GM18511 (cell line): ENCODE measurements at regions not wholly inside any gene's neighbourhood (a gene's known extent, or its start where the extent isn't known, plus 50 kb on each side); places are given as distances from the start of the nearest gene placed in this dataset.

ENCODE experiments used
- ATAC-seq: cut with Tn5 transposase; IDR thresholded peaks from one replicate; pipeline ENCODE4 v1.9.1; 2021; ENCODE audit warnings: mild to moderate bottlenecking, moderate library complexity; ENCODE audit not compliant: unreplicated experiment

DNA sequence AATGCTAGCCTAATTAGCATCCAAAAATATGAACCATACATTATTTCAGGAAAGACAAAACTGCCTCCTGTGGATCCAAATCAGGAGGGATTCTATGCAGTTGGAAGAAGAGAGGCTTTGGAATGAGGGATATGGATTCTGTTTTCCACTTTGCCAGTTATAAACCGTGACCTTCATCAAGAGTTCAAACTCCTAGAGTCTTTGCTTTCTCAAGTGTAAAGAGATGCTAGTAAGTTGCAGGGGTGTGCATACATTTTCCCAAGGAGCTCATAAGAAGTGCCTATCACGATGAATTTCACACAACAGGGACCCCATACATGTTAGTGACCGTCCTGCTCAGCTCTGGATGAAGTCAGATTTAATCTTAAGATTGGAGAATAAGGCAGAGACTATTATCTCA, 542.5 kb downstream of the SOX11 start:
- ATAC-seq = no peak

GRCh38 chr2:6236317-6236716, 544.1 kb downstream of the SOX11 start:
- ATAC-seq = no peak

- ATAC-seq = no peak
Observed at GRCh38 chr2:6237039-6237660, 545.0 kb downstream of the SOX11 start.

DNA sequence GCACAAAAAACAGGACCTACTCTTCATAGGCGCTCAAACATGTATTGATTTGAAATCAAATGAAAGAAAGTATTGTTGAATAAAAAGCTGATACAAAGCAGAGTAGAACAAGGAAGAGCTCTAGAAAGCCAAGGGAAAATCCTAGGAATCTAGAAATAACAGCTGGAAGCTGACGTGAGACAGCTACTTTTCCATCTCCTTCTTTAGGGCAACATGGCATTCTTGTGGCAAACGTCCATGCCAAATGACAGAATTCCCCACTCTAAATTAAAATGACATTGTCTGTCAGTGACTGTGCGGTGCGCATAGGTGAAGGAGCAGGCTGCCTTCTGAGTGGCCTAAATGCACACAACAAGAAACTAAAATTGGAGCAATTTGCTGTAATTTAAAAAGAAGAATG, 557.4 kb downstream of the SOX11 start:
- no peak for ATAC-seq

- no peak for ATAC-seq
Observed at GRCh38 chr2:6254441-6254840, 562.3 kb downstream of the SOX11 start.

DNA sequence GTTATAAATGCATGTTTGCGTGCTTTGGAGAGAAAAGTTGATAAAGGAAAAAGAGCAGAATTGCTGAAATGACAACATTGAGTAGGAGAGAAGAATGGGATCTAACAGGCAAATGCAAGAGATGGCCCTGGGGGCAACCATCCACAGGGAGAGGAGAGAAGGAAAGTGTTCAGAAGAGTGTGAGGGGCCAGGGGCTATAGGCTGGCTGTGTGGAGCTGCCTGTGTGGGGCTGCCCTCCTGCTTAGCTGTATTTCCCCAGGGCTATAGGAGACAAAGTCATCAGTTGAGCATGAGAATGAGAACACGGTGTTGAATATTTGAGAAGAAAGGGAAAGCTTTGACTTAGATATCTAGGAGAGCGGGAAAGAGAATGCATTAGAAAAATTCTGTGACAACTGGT, 572.0 kb downstream of the SOX11 start:
- no peak for ATAC-seq

- no peak for ATAC-seq
Observed at GRCh38 chr2:6281524-6281923, 584.2 kb downstream of the CMPK2 start.

DNA sequence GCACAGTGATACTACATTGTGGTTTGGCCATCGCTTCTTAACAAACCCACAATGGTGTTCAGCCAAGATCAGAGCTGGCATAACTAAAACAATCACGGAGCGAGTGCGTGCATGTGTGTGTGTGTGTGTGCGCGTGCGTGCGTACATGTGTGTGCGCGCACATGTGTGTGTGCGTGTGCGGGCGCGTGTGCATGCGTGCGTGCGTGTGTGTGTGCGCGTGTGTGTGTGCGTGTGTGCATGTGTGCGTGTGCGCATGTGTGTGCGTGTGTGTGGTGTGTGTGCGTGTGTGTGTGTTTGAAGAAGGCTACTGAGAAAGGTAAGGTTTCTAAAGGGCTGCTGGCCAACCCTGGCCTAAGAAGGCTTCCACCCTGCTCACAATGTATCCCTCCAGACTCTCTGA, 582.4 kb downstream of the CMPK2 start:
- no peak for ATAC-seq

DNA sequence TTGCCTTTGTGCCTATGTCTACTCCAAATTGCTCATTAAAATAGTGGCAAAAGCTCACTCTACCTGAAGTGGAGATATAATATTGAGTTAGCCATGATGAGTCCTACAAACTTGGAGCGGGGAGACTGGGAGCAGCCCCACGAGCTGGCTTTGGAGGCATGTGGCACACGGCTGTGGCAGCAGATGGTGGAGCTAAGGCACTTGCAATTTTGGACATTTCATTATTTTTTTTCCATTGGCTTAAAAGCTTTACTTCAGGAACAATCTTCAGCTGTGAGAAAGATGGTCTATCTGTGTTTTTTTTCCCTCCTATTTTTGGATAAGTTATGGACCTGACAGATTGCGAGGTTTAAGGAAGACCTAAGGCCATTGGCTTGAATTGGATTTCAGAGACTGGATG, 578.3 kb downstream of the CMPK2 start:
- no peak for ATAC-seq

GRCh38 chr2:6288791-6289190, 576.9 kb downstream of the CMPK2 start:
- ATAC-seq = no peak

DNA sequence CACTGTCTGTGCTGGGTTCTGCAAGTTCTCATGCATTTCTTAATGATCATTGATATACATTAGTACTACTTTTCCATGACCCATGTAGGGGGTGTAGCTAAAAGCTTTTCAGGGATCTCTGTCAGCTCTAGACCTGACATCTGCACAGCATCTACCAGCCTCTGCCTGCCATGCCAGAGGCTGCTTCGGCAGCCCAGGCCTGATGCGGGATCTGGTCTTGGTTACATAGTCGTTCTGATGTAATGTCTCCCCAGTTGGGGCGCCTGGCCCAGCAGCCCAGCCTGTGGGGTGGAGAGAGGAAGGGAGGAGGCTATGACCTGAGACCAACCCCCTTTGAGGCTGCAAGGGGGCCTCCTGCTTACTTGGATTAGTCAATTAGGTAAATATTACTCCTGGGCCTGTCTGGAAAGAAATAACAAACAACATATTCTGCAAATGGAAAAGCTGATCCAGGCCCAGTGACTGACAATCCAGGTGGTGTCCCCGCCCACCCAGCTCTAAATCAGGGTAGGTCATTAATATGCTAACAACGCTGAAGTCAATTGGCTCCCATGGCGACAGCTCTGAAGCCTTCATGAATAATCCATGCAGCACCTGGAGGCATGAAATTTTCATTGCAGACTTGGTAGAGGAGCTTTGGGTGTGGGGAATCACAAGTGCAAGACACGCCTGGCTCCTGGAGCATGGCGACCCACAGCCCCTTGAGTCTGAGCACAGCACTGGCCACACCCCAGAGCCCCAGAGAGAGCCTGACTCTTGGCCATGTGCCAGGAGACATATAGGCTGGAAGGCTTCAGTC, 575.3 kb downstream of the CMPK2 start:
- no peak for ATAC-seq

DNA sequence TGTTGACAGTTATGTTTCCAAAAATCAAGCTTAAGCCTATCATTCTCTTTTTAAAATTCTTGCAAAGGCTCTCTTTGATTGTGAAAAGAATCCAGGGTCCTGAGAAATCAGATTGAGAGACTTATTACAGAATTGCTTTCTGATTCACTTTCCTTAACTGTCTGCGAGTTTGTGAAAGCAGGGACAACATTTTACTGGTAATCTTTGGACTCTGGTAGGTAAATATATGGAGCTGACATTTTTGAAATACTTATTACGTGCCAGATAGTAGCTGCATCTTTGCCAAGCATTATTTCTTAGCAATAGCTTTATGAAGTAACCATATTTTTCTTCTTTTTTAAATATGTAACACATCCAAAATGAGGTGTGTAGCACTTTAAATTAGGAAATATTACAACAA, 570.9 kb downstream of the CMPK2 start:
- no peak for ATAC-seq

DNA sequence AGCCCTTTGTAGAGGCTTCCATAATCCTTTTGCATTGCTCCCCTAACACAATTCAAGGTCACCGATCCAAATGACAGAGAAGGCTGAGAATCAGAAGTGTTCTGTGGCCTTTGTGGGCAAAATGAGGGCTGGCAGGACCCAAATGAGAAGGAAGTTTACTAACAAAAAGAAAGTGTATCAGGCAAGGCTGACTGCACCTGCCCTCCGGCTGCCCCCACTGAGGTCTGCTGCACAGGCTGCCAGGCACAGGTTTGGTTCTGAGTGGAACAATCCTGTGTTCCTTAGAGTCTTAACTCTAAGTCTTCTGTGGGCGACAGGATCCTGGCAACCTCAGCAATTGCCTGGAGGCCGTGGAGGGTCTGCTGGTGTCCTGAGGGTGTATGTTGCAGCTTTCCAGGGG, 568.5 kb downstream of the CMPK2 start:
- ATAC-seq = peak; percentile 68

- no peak for ATAC-seq
Observed at GRCh38 chr2:6301426-6301825, 564.3 kb downstream of the CMPK2 start.

GRCh38 chr2:6308986-6309385, 556.7 kb downstream of the CMPK2 start:
- no peak for ATAC-seq

DNA sequence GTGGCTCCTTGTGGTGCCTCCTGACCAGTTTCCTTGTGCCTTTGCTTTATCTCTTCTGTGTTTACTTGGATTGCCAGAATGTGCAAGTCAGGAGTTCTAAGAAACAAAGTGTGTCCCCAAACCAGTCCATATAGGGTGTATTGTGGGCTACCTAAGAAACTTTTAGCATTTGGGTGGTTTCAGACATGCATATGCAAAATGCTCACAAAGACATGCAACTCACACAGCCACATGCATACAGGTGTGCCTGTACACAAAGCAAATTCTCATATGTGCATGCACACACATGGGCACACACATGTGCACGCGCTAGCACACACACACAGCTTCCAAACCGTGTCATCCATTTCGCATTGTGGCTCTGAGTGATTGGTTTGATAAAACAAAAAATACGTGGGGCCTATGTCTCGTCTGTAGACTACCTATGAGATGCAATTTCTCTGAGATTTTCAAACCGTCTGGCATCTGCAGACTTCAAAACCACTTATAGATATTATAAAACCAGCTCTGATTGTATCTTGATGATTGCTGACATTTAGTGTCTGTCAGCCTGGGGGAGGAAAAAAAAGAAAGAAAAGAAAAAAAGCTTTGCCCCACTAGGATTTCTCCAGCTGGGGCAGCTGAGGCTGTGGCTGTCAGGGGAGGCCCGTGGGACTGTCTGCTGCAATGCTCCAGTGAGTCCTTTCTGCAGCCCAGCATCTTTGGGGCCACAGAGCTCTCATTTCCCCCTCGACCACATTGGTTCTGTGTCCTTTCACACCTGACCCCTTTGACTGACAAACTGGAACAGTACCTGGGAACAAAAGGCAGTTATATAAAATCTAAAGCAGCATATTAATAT, 556.1 kb downstream of the CMPK2 start:
- peak; percentile 81 for ATAC-seq

DNA sequence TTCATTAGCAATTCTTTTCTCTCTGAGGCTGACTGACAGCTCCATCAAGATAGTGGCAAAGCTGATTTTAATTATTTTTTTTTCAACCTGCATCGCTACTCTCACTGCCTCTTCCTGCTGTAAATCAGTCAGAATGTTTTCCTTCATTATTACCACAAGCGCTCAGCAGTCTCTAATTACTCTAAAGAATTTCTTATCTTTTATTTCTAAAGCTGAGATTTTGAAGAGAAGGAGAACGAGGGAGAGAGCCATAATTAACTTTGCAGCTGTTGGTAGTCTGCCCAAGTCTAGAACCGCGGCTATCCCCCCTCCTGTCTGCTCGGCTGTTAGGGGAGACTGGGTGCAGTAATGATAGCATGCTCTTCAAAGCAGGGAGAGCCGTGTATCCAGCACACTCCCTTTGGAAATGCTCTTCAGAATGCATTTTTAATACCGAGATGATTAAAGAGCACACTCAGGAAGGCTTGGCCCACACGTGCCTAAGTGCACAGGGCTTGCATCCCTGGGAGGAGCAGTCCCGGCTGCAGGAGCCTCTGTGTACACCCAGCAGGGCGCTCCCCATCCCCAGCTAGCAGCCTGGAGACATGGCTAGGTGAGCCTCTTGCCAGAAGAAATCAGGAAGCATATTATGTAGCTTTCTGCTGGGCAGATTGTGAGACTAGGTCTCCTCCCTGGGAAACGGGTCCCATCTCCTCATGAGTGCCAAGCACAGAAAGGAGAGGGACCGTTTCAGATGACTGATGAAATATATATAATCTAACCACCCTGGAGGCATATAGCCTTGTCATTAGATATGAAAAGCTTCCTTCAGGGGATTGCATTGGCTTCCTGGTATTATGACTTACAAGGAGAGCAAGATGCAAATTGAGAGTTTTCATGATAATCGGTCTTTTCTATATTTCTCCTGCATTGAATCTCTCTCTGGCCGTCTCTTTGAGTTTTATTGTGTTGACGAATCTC, 555.2 kb downstream of the CMPK2 start:
- ATAC-seq = peak; percentile 29

GRCh38 chr2:6312367-6312766, 553.3 kb downstream of the CMPK2 start:
- no peak for ATAC-seq

DNA sequence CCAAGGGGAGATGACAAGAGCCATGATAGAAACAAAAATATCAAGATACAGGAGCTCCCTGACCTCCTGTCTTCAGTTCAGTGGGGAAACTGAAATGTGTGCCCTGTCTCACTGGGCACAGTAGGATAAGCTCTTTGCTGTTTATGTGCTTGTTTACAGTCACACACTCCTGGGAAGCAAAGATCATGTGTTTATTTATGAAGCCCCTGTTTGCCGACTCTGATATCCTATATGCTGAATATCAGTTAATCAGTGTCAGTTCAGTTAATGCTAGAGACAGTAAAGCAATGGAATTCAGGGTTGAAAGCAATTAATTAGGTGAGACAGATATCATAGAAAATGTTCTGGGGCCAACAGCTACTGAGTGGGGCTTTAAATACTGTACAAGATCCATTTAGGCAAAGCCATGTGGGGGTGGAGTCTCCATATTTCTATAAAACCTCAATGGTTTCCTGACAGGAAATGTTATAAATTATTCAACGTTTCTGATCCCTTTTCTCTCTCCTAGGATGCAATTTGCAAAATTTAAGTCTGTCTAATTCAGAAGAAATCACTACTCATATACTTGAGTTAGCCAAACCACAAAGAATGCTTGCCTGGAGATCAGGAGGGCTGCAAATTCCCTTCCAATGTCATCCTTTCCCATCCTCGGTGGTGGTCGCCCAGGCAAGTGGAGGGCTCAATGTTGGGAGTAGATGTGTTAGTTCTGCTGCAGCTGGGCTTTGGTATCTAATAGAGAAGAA, 551.3 kb downstream of the CMPK2 start:
- no peak for ATAC-seq

DNA sequence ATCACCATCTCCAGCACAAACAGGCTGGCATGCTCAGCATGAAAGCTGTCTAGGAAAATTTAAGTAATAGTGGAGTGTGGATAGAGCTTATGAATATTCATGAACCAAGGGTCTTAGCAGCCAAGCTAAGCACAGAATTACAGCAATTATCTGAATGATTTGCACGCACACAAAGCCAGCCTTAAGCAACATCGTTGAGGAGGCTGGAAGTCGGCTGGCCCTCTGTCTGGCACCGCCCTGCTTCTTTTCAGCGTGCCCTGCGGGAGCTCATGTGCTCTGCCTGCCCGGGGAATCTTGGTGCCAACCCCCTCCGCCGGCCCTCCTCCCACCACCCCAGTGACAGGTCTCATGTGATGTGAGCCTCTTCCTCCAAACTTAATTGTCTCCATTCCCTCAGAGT, 540.1 kb downstream of the CMPK2 start:
- no peak for ATAC-seq
